H1 (cell line): ENCODE measurements at regions not wholly inside any gene's neighbourhood (a gene's known extent, or its start where the extent isn't known, plus 50 kb on each side); places are given as distances from the start of the nearest gene placed in this dataset.

ENCODE experiments used
- CTCF ChIA-PET: fragments of 300-600 bp; sonication (Branson Sonifier 250); formaldehyde crosslinking; loops from one replicate; lab custom pipeline; 2021; ENCODE audit not compliant: partially characterized antibody; lab: Charles Lee
- POLR2A ChIA-PET: fragments of 300-600 bp; sonication (Branson Sonifier 250); formaldehyde crosslinking; loops from one replicate; lab custom pipeline; 2021; ENCODE audit warnings: inconsistent platforms; ENCODE audit not compliant: partially characterized antibody; lab: Charles Lee
- DNase-seq, 2 experiments: peaks; one replicate each; pipeline versions ENCODE4 v3.0.0 to v3.0.0-alpha.2; 2010 to 2022; ENCODE audit warnings: low spot score in 2 of 2, low read depth in 1 of 2, mixed read lengths in 1 of 2
- FAIRE-seq: peaks from 2 replicates; lab custom pipeline; 2011; peaks lifted over from hg19 to GRCh38; lab: Jason Lieb, UNC
- H2AFZ ChIP-seq: 2 replicates; pipeline ENCODE4 v1.8.1; 2012; ENCODE audit warnings: low read length, inconsistent platforms
- H2AK5ac ChIP-seq: 2 replicates; pipeline ENCODE4 v1.6.1; 2013; ENCODE audit warnings: low read depth, low read length
- H2BK120ac ChIP-seq: replicated peaks from 2 replicates; pipeline ENCODE3; 2013; ENCODE audit warnings: low read depth, low read length, inconsistent platforms
- H2BK12ac ChIP-seq: 2 replicates; pipeline ENCODE4 v1.6.1; 2013; ENCODE audit warnings: low read depth, low read length
- H2BK15ac ChIP-seq: 2 replicates; pipeline ENCODE4 v1.6.1; 2013; ENCODE audit warnings: low read length
- H2BK20ac ChIP-seq: 2 replicates; pipeline ENCODE4 v1.6.1; 2013; ENCODE audit warnings: low read length
- H2BK5ac ChIP-seq: 2 replicates; pipeline ENCODE4 v1.6.1; 2013; ENCODE audit warnings: low read depth, low read length
- H3K14ac ChIP-seq: 2 replicates; pipeline ENCODE4 v1.6.1; 2013; ENCODE audit warnings: inconsistent platforms; ENCODE audit not compliant: insufficient read length
- H3K18ac ChIP-seq: 2 replicates; pipeline ENCODE4 v1.6.1; 2013; ENCODE audit warnings: low read length; ENCODE audit errors: extremely low read depth
- H3K23ac ChIP-seq: 2 replicates; pipeline ENCODE4 v1.6.1; 2013; ENCODE audit warnings: inconsistent platforms; ENCODE audit not compliant: insufficient read length
- H3K23me2 ChIP-seq: 2 replicates; pipeline ENCODE4 v1.6.1; 2013; ENCODE audit warnings: low read depth, low read length
- H3K27ac ChIP-seq: 2 replicates; pipeline ENCODE4 v1.6.1; 2011; ENCODE audit warnings: low read depth, low read length, inconsistent platforms
- H3K27me3 ChIP-seq, 4 experiments: replicated peaks in 1 of 4; 1 replicate in 1 of 4; 2 replicates in 3 of 4; pipeline versions ENCODE4 v1.6.1 to v1.8.1; 2011 to 2013; ENCODE audit warnings: low read length in 3 of 4, mild to moderate bottlenecking in 3 of 4, inconsistent platforms in 2 of 4, mixed read lengths in 2 of 4, moderate library complexity in 1 of 4; ENCODE audit not compliant: control insufficient read depth in 3 of 4, insufficient read depth in 3 of 4; ENCODE audit errors: extremely low read depth in 1 of 4
- H3K36me3 ChIP-seq, 4 experiments: 2 replicates each; pipeline versions ENCODE4 v1.6.1 to v1.8.1; 2011 to 2013; ENCODE audit warnings: mild to moderate bottlenecking in 4 of 4, low read length in 3 of 4, moderate library complexity in 2 of 4, control low read depth in 1 of 4, inconsistent platforms in 1 of 4; ENCODE audit not compliant: insufficient read depth in 4 of 4, control insufficient read depth in 2 of 4
- H3K4ac ChIP-seq: replicated peaks from 2 replicates; pipeline ENCODE3; 2013; ENCODE audit warnings: low read length, low read depth, mixed read lengths, inconsistent platforms; ENCODE audit not compliant: insufficient read length
- H3K4me1 ChIP-seq, 4 experiments: replicated peaks in 1 of 4; 1 replicate in 1 of 4; 2 replicates in 3 of 4; pipeline versions ENCODE4 v1.6.1 to v1.8.1; 2011 to 2013; ENCODE audit warnings: low read length in 3 of 4, inconsistent platforms in 2 of 4, mixed read lengths in 1 of 4; ENCODE audit not compliant: insufficient read depth in 4 of 4, control insufficient read depth in 3 of 4
- H3K4me2 ChIP-seq, 2 experiments: 2 replicates each; pipeline versions ENCODE4 v1.6.1 to v1.8.1; 2011 to 2013; ENCODE audit warnings: low read depth in 2 of 2, low read length in 2 of 2, control low read depth in 1 of 2, inconsistent platforms in 1 of 2, mild to moderate bottlenecking in 1 of 2; ENCODE audit not compliant: insufficient read depth in 1 of 2
- H3K4me3 ChIP-seq, 4 experiments: fragments of 200-600, 300-600 bp in 1 of 4; sonication (generic), shearing (Covaris generic), sonication (Bioruptor Twin) in 1 of 4; 2 replicates each; pipeline versions ENCODE4 v1.5.1 to v1.8.1; 2011 to 2016; ENCODE audit warnings: low read length in 4 of 4, low read depth in 3 of 4, control low read depth in 2 of 4, inconsistent platforms in 2 of 4, mild to moderate bottlenecking in 2 of 4, mixed read lengths in 1 of 4, moderate library complexity in 1 of 4; ENCODE audit not compliant: insufficient read depth in 2 of 4; ENCODE audit errors: extremely low read depth in 1 of 4
- H3K56ac ChIP-seq: replicated peaks from 2 replicates; pipeline ENCODE3; 2013; ENCODE audit warnings: low read depth, mild to moderate bottlenecking, mixed read lengths, low read length, inconsistent platforms; ENCODE audit not compliant: insufficient read length
- H3K79me1 ChIP-seq: 2 replicates; pipeline ENCODE4 v1.6.1; 2013; ENCODE audit warnings: low read depth, low read length, control low read depth
- H3K79me2 ChIP-seq, 2 experiments: 2 replicates each; pipeline versions ENCODE4 v1.6.1 to v1.8.1; 2012 to 2013; ENCODE audit warnings: low read length in 2 of 2, mild to moderate bottlenecking in 2 of 2, inconsistent platforms in 1 of 2; ENCODE audit not compliant: insufficient read depth in 2 of 2, control insufficient read depth in 1 of 2
- H3K9ac ChIP-seq, 4 experiments: replicated peaks in 1 of 4; 1 replicate in 1 of 4; 2 replicates in 3 of 4; pipeline versions ENCODE4 v1.6.1 to v1.8.1; 2011 to 2013; ENCODE audit warnings: low read depth in 3 of 4, low read length in 3 of 4, control low read depth in 2 of 4, mild to moderate bottlenecking in 2 of 4, moderate library complexity in 2 of 4, inconsistent platforms in 1 of 4; ENCODE audit errors: extremely low read depth in 1 of 4
- H3K9me3 ChIP-seq, 2 experiments: 2 replicates each; pipeline versions ENCODE4 v1.6.1 to v1.8.1; 2012 to 2013; ENCODE audit warnings: mild to moderate bottlenecking in 2 of 2, moderate library complexity in 2 of 2, control low read depth in 1 of 2, inconsistent platforms in 1 of 2, low read depth in 1 of 2, low read length in 1 of 2, mixed read lengths in 1 of 2; ENCODE audit not compliant: insufficient read depth in 2 of 2
- H4K20me1 ChIP-seq, 2 experiments: replicated peaks in 1 of 2; 2 replicates each; pipeline versions ENCODE3 to v1.8.1; 2011 to 2013; ENCODE audit warnings: inconsistent platforms in 2 of 2, low read length in 2 of 2, mild to moderate bottlenecking in 1 of 2; ENCODE audit not compliant: insufficient read depth in 2 of 2, control insufficient read depth in 1 of 2
- H4K5ac ChIP-seq: 2 replicates; pipeline ENCODE4 v1.6.1; 2013; ENCODE audit warnings: low read length, low read depth, mixed read lengths, inconsistent platforms; ENCODE audit not compliant: insufficient read length
- H4K8ac ChIP-seq: 2 replicates; pipeline ENCODE4 v1.8.0; 2013; ENCODE audit warnings: mild to moderate bottlenecking, moderate library complexity, low read length, inconsistent platforms; ENCODE audit not compliant: insufficient read depth; ENCODE audit errors: extremely low read depth
- H4K91ac ChIP-seq: replicated peaks from 2 replicates; pipeline ENCODE3; 2013; ENCODE audit warnings: low read length, mixed read lengths, inconsistent platforms; ENCODE audit not compliant: insufficient read length
- ASH2L ChIP-seq: fragments of 200-600, 300-600 bp; sonication (generic); IDR thresholded peaks from one replicate; pipeline ENCODE4 v1.7.1; 2017; ENCODE audit warnings: low read length
- CBX8 ChIP-seq: fragments of 300-800, 300-1000 bp; sonication (generic); IDR thresholded peaks from 2 replicates; pipeline ENCODE4 v1.7.1; 2016; ENCODE audit warnings: low read depth, low read length, borderline replicate concordance
- CTBP2 ChIP-seq: IDR thresholded peaks from 2 replicates; pipeline ENCODE4 v1.7.0; 2011; ENCODE audit warnings: borderline replicate concordance, mild to moderate bottlenecking, moderate library complexity, mixed read lengths, low read length; ENCODE audit not compliant: insufficient read depth, insufficient read length
- EZH2 ChIP-seq: fragments of 200-600 bp; sonication (generic); IDR thresholded peaks from 2 replicates; pipeline ENCODE4 v1.7.1; 2012; ENCODE audit warnings: low read depth, mild to moderate bottlenecking, moderate library complexity, low read length, inconsistent platforms; ENCODE audit not compliant: severe bottlenecking
- HDAC2 ChIP-seq, 2 experiments: fragments of 300-600 bp in 1 of 2; sonication (generic) in 1 of 2; IDR thresholded peaks; 2 replicates each; pipeline ENCODE4 v1.6.1; 2011 to 2012; ENCODE audit warnings: low read depth in 2 of 2, low read length in 2 of 2, mild to moderate bottlenecking in 2 of 2, moderate library complexity in 2 of 2, borderline replicate concordance in 1 of 2, inconsistent platforms in 1 of 2
- KDM5A ChIP-seq: fragments of 200-600 bp; IDR thresholded peaks from 2 replicates; pipeline ENCODE4 v1.7.1; 2012; ENCODE audit warnings: mild to moderate bottlenecking, low read length, inconsistent platforms, mixed read lengths
- NRF1 ChIP-seq: IDR thresholded peaks from 2 replicates; pipeline ENCODE4 v1.6.1; 2011; ENCODE audit warnings: mild to moderate bottlenecking, low read depth, low read length, improper control_type of control experiment
- RAD21 ChIP-seq, 2 experiments: IDR thresholded peaks in 1 of 2; conservative IDR thresholded peaks in 1 of 2; 2 replicates each; pipeline ENCODE4 v1.6.1; 2011; ENCODE audit warnings: low read depth in 2 of 2, low read length in 2 of 2, improper control_type of control experiment in 1 of 2, inconsistent platforms in 1 of 2, mild to moderate bottlenecking in 1 of 2, moderate library complexity in 1 of 2
- RBBP5 ChIP-seq: IDR thresholded peaks from 2 replicates; pipeline ENCODE4 v1.7.1; 2012; ENCODE audit warnings: low read depth, mild to moderate bottlenecking, inconsistent platforms, low read length, moderate library complexity, borderline replicate concordance
- SP1 ChIP-seq: IDR thresholded peaks from 2 replicates; pipeline ENCODE4 v1.6.1; 2011; ENCODE audit warnings: low read depth, low read length
- SP2 ChIP-seq: IDR thresholded peaks from 2 replicates; pipeline ENCODE4 v1.6.1; 2012; ENCODE audit warnings: mild to moderate bottlenecking, low read length, inconsistent platforms
- TEAD4 ChIP-seq: IDR thresholded peaks from 2 replicates; pipeline ENCODE4 v1.6.1; 2012; ENCODE audit warnings: low read depth, low read length, inconsistent platforms, mixed read lengths
- WGBS, 2 experiments: shearing (Covaris generic) in 1 of 2; methylation state at CpG; one replicate each; pipeline versions ENCODE4 v1.1.6 to v1.1.7; 2013 to 2015; ENCODE audit warnings: low lambda C conversion rate in 2 of 2, mixed read lengths in 2 of 2, inconsistent platforms in 1 of 2, low coverage in 1 of 2, missing lambda C conversion rate in 1 of 2; ENCODE audit not compliant: insufficient replicate concordance in 2 of 2, insufficient coverage in 1 of 2, insufficient read length in 1 of 2; ENCODE audit errors: extremely low coverage in 1 of 2, missing lambda C conversion rate in 1 of 2; 5-methylcytosine and 5-hydroxymethylcytosine counted together
- TF ChIP-seq, protein P1 (sequence below): IDR thresholded peaks from 2 replicates; pipeline ENCODE4 v1.6.1; 2012; ENCODE audit warnings: inconsistent platforms

DNA sequence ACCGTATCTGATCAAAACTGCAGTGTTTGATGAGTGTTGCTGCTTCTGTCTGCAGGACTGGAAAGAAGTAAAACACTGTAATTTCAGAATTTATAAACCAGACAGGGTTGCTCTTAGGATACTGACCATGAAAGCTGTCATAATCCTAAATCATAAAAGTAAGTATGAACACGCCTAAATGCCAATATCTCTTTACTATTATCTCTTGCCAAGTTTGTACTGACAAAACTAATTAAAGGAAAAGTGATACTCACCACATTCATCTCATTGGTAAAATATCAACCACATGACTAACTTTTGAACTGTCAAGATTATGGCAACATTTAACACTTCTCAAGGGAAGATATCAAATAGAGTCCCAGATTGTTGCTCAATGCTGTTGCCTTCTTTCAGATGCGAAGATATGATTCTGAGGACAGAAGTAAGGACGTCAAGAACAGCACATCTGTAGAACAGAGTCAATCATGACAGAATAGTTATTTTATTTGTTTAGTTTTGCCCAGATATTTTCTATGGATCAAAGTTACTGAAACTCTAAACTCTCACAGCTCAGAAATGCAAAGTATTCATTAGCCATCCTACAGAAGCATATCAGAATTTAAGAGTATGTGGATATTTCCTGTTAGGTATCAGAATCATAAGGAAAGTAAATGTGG is 61.4 kb upstream of the COL8A1 start:
- Histone ChIP-seq H3K4me1 (no peaks in the 10 kb centered on the region), H2BK120ac (no peak overlapping the region), H2AFZ (no peak overlapping the region), H4K91ac (no peak overlapping the region), H3K14ac (no peak overlapping the region), H3K56ac (no peak overlapping the region), H3K79me2 (no peaks in the 10 kb centered on the region), H3K79me1 (no peaks in the 10 kb centered on the region), H3K4me3 (no peak overlapping the region), H3K36me3 (no peaks in the 10 kb centered on the region), H3K4ac (no peak overlapping the region), H3K23ac (no peak overlapping the region), H3K9ac (no peak overlapping the region), H2BK12ac (no peak overlapping the region), H2BK5ac (no peak overlapping the region), H3K4me2 (no peak overlapping the region), H4K8ac (no peak overlapping the region), H3K9me3 (no peaks in the 10 kb centered on the region), H3K27ac (no peak overlapping the region), H2BK15ac (no peak overlapping the region), H3K23me2 (no peaks in the 10 kb centered on the region), H3K27me3 (no peaks in the 10 kb centered on the region), H2BK20ac (no peak overlapping the region), H2AK5ac (no peak overlapping the region), H3K18ac (no peak overlapping the region), H4K20me1 (no peaks in the 10 kb centered on the region), H4K5ac (no peak overlapping the region)
- ChIA-PET CTCF (interaction anchor here (0.6 kb wide), 1 partner anchor 44 kb away, joined by 3 read pairs; no protein-coding TSS in a partner anchor), POLR2A (no interaction called here)
- 90% methylated on average over 4 of the region's 4 CpGs; no CpG with 5 or more reads in 1 of the 2 experiments for WGBS, 2 experiments
- FAIRE-seq, result no peak
- no peak for DNase-seq
- no peak for TF ChIP-seq CTBP2
- no peak for TF ChIP-seq NRF1
- no peak for TF ChIP-seq SP2
- no peak for TF ChIP-seq KDM5A
- no peak for TF ChIP-seq ASH2L
- TF ChIP-seq SP1, result no peak
- no peak for TF ChIP-seq CBX8
- TF ChIP-seq EZH2, result no peak
- no peak for TF ChIP-seq HDAC2 (IDR thresholded peaks at IDR 0.05; ENCODE audit: borderline replicate concordance in 1 of 2, low read depth in 2 of 2, low read length in 2 of 2)
- TF ChIP-seq RBBP5, result no peak
- TF ChIP-seq RAD21 (IDR thresholded peaks at IDR 0.05 in 1 of 2, conservative IDR thresholded peaks at IDR 0.05 in 1 of 2; ENCODE audit: low read depth in 2 of 2, low read length in 2 of 2), result no peak
- TF ChIP-seq, protein P1, sequence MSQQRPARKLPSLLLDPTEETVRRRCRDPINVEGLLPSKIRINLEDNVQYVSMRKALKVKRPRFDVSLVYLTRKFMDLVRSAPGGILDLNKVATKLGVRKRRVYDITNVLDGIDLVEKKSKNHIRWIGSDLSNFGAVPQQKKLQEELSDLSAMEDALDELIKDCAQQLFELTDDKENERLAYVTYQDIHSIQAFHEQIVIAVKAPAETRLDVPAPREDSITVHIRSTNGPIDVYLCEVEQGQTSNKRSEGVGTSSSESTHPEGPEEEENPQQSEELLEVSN, result no peak
- TF ChIP-seq TEAD4, result no peak
